Stomach smooth muscle (tissue), 2 donors: ENCODE measurements at regions not wholly inside any gene's neighbourhood (a gene's known extent, or its start where the extent isn't known, plus 50 kb on each side); places are given as distances from the start of the nearest gene placed in this dataset.

Experiments used
- H3K27ac ChIP-seq: one replicate; pipeline ENCODE4 v1.7.0; 2013; ENCODE audit warnings: mild to moderate bottlenecking, low read length, inconsistent platforms
- H3K27me3 ChIP-seq, 2 donors: one replicate each; pipeline ENCODE4 v1.7.0; 2013; ENCODE audit warnings: low read length in 2 of 2; ENCODE audit not compliant: insufficient read depth in 2 of 2, control insufficient read depth in 1 of 2
- H3K36me3 ChIP-seq, 2 donors: one replicate each; pipeline ENCODE4 v1.7.0; 2013; ENCODE audit warnings: low read length in 2 of 2; ENCODE audit not compliant: control insufficient read depth in 2 of 2, insufficient read depth in 2 of 2
- H3K4me1 ChIP-seq: one replicate; pipeline ENCODE4 v1.7.0; 2013; ENCODE audit warnings: low read length; ENCODE audit not compliant: control insufficient read depth, insufficient read depth
- H3K4me3 ChIP-seq, 2 donors: one replicate each; pipeline ENCODE4 v1.7.0; 2013; ENCODE audit warnings: low read length in 2 of 2
- H3K9ac ChIP-seq, 2 donors: one replicate each; pipeline ENCODE4 v1.7.0; 2013; ENCODE audit warnings: low read length in 2 of 2, mild to moderate bottlenecking in 1 of 2
- H3K9me3 ChIP-seq, 2 donors: one replicate each; pipeline ENCODE4 v1.7.0; 2013; ENCODE audit warnings: low read length in 2 of 2; ENCODE audit not compliant: control insufficient read depth in 2 of 2
- donor health status: healthy.
- donor health status: Pancreatic carcinoma.

- H3K27me3 ChIP-seq: no peaks in the 10 kb centered on the region
- no peak overlapping the region for H3K27ac ChIP-seq
- no peaks in the 10 kb centered on the region for H3K36me3 ChIP-seq
- no peak overlapping the region for H3K9ac ChIP-seq
- H3K4me3 ChIP-seq: no peak overlapping the region
- peaks cover 0 to 10% of the 10 kb centered on the region in 2 donors for H3K9me3 ChIP-seq
- no peaks in the 10 kb centered on the region for H3K4me1 ChIP-seq
These were observed 108.1 kb downstream of the GLRX3 start for GRCh38 chr10:130244031-130244927.

DNA sequence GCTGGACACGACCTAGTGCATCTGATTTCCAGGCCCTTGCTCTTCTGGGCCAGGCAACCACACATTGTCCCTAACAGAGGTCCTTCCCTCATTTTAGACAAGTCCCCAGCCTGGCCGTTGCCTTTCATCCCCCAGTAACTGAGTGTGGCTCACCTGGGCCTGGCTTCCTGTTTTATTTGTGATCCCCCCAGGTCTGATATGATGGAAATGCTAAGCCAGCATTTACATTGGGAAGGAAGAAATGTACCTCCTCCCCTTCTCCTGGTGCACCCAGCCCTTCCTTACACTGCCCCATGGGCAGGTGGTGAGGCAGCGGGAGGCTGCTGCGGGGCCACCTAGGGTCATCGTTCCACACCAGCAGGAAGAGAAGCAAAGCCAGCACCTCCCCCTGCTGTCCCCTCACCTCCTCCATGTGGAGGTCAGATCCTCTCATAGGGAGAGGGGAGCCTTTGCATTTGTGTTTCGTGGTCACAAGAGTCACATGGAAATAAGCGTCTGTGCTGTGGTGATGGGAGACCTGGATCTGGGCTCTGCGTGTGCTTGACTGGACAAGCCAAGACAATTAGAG, 108.8 kb downstream of the GLRX3 start:
- Histone ChIP-seq H3K36me3 (no peaks in the 10 kb centered on the region), H3K9me3 (peaks cover 0 to 12% of the 10 kb centered on the region in 2 donors), H3K27ac (no peak overlapping the region), H3K4me1 (no peaks in the 10 kb centered on the region), H3K9ac (no peak overlapping the region), H3K27me3 (no peaks in the 10 kb centered on the region), H3K4me3 (no peak overlapping the region)

DNA sequence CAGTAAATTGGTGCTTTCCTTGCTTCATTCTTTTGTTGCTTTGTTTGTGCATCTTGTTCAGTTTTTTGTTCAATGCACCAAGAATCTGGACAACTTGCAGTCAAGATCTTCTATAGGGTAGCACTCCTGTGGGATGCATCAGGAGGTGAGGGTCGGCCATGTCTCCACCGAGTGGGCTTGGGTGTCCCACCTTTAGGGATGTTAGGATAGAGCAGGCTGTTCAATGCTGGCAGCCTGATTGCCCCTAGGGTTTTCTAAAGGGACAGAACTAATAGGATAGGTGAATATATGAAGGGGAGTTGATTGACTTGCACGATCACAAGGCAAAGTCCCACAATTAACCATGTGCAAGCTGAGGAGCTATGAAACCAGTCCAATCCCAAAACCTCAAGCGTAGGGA, 109.9 kb downstream of the GLRX3 start:
- no peak overlapping the region for H3K27ac ChIP-seq
- no peak overlapping the region for H3K9ac ChIP-seq
- no peaks in the 10 kb centered on the region for H3K4me1 ChIP-seq
- H3K36me3 ChIP-seq: no peaks in the 10 kb centered on the region
- no peak overlapping the region for H3K4me3 ChIP-seq
- no peaks in the 10 kb centered on the region for H3K27me3 ChIP-seq
- H3K9me3 ChIP-seq: peaks cover 0 to 13% of the 10 kb centered on the region in 2 donors

GRCh38 chr10:130250127-130250526, 113.9 kb downstream of the GLRX3 start:
- Histone ChIP-seq H3K4me3 (no peak overlapping the region), H3K4me1 (no peaks in the 10 kb centered on the region), H3K36me3 (no peaks in the 10 kb centered on the region), H3K27ac (no peak overlapping the region), H3K9me3 (peaks cover 0 to 4% of the 10 kb centered on the region in 2 donors), H3K27me3 (no peaks in the 10 kb centered on the region), H3K9ac (no peak overlapping the region)

DNA sequence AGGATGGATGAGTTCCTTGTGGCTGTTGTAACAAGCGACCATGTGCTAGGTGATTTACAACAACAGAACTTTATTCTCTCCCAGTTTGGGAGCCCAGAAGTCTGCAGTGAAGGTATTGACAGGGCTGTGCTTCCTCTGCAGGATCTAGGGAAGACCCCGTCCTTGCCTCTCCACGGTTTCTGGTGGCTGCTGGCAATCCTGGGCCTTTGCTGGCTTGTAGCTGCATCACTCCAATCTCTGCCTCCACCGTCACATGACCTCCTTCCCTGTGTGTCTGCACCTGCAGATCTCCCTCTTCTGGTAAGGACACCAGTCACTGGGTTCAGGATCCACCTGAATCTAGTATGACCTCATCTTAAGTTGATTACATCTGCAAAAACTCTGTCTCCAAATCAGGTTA, 115.6 kb downstream of the GLRX3 start:
- Histone ChIP-seq H3K27ac (no peak overlapping the region), H3K9me3 (peaks cover 2 to 4% of the 10 kb centered on the region in 2 donors), H3K4me1 (no peaks in the 10 kb centered on the region), H3K27me3 (no peaks in the 10 kb centered on the region), H3K9ac (no peak overlapping the region), H3K36me3 (no peaks in the 10 kb centered on the region), H3K4me3 (no peak overlapping the region)

DNA sequence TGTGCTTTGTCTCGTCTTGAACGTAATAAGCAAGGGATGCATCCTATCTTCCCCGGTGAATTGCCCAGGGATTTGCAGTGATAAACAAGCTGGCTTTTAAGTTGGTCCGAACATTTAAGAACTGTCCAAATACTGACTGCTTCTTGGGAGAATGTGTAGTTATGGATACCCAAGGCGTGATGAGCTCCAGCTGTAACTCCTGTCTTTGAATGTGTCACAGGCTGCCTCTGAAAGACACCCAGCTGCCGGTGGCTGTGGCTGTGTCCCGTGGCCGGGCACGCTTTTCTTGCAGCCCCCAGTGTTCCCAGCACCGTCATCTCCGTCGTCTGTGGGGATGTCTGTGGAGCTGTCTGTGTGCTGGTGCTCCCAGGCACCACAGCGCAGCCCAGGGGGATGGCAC, 118.1 kb downstream of the GLRX3 start:
- Histone ChIP-seq H3K4me1 (no peaks in the 10 kb centered on the region), H3K27ac (no peak overlapping the region), H3K4me3 (no peak overlapping the region), H3K36me3 (no peaks in the 10 kb centered on the region), H3K9me3 (peaks cover 2 to 10% of the 10 kb centered on the region in 2 donors), H3K27me3 (no peaks in the 10 kb centered on the region), H3K9ac (no peak overlapping the region)

DNA sequence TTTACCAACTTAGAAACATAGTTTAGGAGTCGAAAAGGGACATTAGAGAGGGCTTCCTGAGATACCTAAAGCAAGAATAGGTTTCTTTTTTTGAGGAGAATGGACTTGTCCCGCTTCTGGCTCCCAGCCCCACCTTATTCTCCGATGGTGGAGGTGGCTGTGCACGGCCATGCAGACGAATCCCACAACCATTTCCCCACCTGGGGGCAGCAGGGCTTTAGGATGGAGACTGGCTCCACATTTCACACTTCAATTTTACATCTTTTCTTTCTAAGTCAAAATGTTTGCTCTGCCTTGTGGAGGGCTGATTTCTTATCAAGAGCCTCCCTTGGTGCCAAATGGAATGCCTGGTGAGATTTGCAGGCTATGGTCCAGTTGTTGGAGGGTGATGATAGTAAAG, 118.5 kb downstream of the GLRX3 start:
- no peaks in the 10 kb centered on the region for H3K27me3 ChIP-seq
- H3K9me3 ChIP-seq: peaks cover 2 to 12% of the 10 kb centered on the region in 2 donors
- no peaks in the 10 kb centered on the region for H3K36me3 ChIP-seq
- no peak overlapping the region for H3K4me3 ChIP-seq
- no peak overlapping the region for H3K27ac ChIP-seq
- H3K9ac ChIP-seq: no peak overlapping the region
- H3K4me1 ChIP-seq: no peaks in the 10 kb centered on the region

- Histone ChIP-seq H3K9ac (no peak overlapping the region), H3K4me3 (no peak overlapping the region), H3K36me3 (no peaks in the 10 kb centered on the region), H3K9me3 (peaks cover 2 to 11% of the 10 kb centered on the region in 2 donors), H3K4me1 (no peaks in the 10 kb centered on the region), H3K27ac (no peak overlapping the region), H3K27me3 (no peaks in the 10 kb centered on the region)
These were observed 119.6 kb downstream of the GLRX3 start for GRCh38 chr10:130255777-130256176.

GRCh38 chr10:130257897-130258296, 121.7 kb downstream of the GLRX3 start:
- Histone ChIP-seq H3K27ac (no peak overlapping the region), H3K9ac (no peak overlapping the region), H3K27me3 (no peaks in the 10 kb centered on the region), H3K4me1 (no peaks in the 10 kb centered on the region), H3K36me3 (no peaks in the 10 kb centered on the region), H3K4me3 (no peak overlapping the region), H3K9me3 (peaks cover 2 to 11% of the 10 kb centered on the region in 2 donors)

DNA sequence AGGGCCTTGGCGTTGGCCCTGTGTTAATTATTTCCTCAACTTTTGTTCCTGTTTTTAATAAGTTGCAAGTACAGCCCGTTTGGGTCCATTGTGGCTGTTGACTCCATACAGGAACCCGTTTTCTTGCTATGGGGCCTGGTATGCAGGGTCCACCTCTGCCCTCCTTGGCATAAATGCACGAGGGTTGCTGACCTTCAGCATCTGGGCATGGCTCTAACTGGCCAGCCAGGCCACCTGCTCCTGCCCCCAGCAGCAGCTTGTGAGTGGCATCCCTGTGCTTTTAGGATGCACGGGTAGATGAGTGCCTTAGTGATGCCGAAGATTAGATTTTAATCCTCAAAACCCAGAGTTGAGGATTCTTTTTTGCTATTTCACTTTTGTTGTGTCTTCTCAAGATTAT, 123.2 kb downstream of the GLRX3 start:
- Histone ChIP-seq H3K27ac (no peak overlapping the region), H3K4me3 (no peak overlapping the region), H3K27me3 (no peaks in the 10 kb centered on the region), H3K36me3 (no peaks in the 10 kb centered on the region), H3K9me3 (peaks cover 2 to 19% of the 10 kb centered on the region in 2 donors), H3K4me1 (no peaks in the 10 kb centered on the region), H3K9ac (no peak overlapping the region)

DNA sequence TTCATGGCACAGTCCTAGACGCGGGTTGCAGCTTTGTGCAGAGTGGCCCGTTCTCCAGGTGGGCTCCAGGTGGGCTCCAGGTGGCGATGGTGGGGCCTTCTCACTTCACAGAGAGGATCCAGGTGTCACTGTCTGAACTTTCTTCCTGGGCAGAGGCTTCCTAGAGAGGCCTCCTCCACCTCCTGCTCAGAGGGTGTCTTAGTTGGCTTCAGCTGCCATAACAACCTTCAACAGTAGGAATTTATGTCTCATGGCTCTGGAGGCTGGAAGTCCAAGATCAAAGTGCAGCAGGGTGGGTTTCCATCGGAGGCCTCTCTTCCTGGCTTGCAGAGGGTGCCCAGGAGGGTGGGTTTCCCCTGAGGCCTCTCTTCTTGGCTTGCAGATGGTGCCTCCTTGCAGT, 125.1 kb downstream of the GLRX3 start:
- H3K9ac ChIP-seq: no peak overlapping the region
- H3K9me3 ChIP-seq: peaks cover under 1 to 19% of the 10 kb centered on the region in 2 donors
- H3K27ac ChIP-seq: no peak overlapping the region
- no peaks in the 10 kb centered on the region for H3K4me1 ChIP-seq
- no peaks in the 10 kb centered on the region for H3K27me3 ChIP-seq
- H3K36me3 ChIP-seq: no peaks in the 10 kb centered on the region
- no peak overlapping the region for H3K4me3 ChIP-seq
